ENCODE measurements at regions not wholly inside any gene's neighbourhood (a gene's known extent, or its start where the extent isn't known, plus 50 kb on each side); places are given as distances from the start of the nearest gene placed in this dataset.
A peak's percentile ranks its signal among the peaks of the same experiment; 100 is the strongest.

GRCh38 chr3:59381282-59381681 is 331.5 kb upstream of the CFAP20DC start (continued):
- TF ChIP-seq, protein P1, sequence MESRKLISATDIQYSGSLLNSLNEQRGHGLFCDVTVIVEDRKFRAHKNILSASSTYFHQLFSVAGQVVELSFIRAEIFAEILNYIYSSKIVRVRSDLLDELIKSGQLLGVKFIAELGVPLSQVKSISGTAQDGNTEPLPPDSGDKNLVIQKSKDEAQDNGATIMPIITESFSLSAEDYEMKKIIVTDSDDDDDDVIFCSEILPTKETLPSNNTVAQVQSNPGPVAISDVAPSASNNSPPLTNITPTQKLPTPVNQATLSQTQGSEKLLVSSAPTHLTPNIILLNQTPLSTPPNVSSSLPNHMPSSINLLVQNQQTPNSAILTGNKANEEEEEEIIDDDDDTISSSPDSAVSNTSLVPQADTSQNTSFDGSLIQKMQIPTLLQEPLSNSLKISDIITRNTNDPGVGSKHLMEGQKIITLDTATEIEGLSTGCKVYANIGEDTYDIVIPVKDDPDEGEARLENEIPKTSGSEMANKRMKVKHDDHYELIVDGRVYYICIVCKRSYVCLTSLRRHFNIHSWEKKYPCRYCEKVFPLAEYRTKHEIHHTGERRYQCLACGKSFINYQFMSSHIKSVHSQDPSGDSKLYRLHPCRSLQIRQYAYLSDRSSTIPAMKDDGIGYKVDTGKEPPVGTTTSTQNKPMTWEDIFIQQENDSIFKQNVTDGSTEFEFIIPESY (IDR thresholded peaks at IDR 0.05), result no peak
- TF ChIP-seq TAF1 (IDR thresholded peaks at IDR 0.05; ENCODE audit: borderline replicate concordance, low read depth, low read length) (no peak), PAX8 (IDR thresholded peaks at IDR 0.05) (no peak), POLR2A (IDR thresholded peaks at IDR 0.05; ENCODE audit: low read depth, low read length) (no peak), NKRF (conservative IDR thresholded peaks at IDR 0.05) (no peak), SMARCA5 (IDR thresholded peaks at IDR 0.05) (no peak), TARDBP (IDR thresholded peaks at IDR 0.05; ENCODE audit: borderline replicate concordance) (no peak), ZNF207 (IDR thresholded peaks at IDR 0.05; ENCODE audit: borderline replicate concordance) (no peak), MLLT1 (IDR thresholded peaks at IDR 0.05) (no peak), SPI1 (IDR thresholded peaks at IDR 0.05; ENCODE audit: borderline replicate concordance, insufficient read depth, low read depth, low read length) (no peak), RAD51 (IDR thresholded peaks at IDR 0.05) (no peak), RFX5 (IDR thresholded peaks at IDR 0.05; ENCODE audit: low read depth, low read length) (no peak), WRNIP1 (IDR thresholded peaks at IDR 0.05; ENCODE audit: borderline replicate concordance, low read depth, low read length) (no peak), SUZ12 (IDR thresholded peaks at IDR 0.05; ENCODE audit: unreplicated experiment) (no peak), MTA2 (IDR thresholded peaks at IDR 0.05; ENCODE audit: low read depth) (0 out of 2 replicates have a peak, but pooled peaks have one; percentile 42), TCF3 (IDR thresholded peaks at IDR 0.05; ENCODE audit: borderline replicate concordance, insufficient read depth, low read depth, low read length) (no peak), POLR2AphosphoS5 (IDR thresholded peaks at IDR 0.05; ENCODE audit: low read length) (no peak), EZH2 (IDR thresholded peaks at IDR 0.05; ENCODE audit: borderline replicate concordance, control insufficient read depth, low read depth, low read length) (no peak)
- TF ChIP-seq, protein P2, sequence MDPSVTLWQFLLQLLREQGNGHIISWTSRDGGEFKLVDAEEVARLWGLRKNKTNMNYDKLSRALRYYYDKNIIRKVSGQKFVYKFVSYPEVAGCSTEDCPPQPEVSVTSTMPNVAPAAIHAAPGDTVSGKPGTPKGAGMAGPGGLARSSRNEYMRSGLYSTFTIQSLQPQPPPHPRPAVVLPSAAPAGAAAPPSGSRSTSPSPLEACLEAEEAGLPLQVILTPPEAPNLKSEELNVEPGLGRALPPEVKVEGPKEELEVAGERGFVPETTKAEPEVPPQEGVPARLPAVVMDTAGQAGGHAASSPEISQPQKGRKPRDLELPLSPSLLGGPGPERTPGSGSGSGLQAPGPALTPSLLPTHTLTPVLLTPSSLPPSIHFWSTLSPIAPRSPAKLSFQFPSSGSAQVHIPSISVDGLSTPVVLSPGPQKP (IDR thresholded peaks at IDR 0.05; ENCODE audit: low read depth, low read length), result no peak
- TF ChIP-seq, protein P3, sequence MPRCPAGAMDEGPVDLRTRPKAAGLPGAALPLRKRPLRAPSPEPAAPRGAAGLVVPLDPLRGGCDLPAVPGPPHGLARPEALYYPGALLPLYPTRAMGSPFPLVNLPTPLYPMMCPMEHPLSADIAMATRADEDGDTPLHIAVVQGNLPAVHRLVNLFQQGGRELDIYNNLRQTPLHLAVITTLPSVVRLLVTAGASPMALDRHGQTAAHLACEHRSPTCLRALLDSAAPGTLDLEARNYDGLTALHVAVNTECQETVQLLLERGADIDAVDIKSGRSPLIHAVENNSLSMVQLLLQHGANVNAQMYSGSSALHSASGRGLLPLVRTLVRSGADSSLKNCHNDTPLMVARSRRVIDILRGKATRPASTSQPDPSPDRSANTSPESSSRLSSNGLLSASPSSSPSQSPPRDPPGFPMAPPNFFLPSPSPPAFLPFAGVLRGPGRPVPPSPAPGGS (IDR thresholded peaks at IDR 0.05; ENCODE audit: borderline replicate concordance, insufficient read depth, low read depth, low read length, poor library complexity, severe bottlenecking), result no peak
